ENCODE measurements at regions not wholly inside any gene's neighbourhood (a gene's known extent, or its start where the extent isn't known, plus 50 kb on each side); places are given as distances from the start of the nearest gene placed in this dataset.

GRCh38 chr9:27768781-27769180, 195.5 kb upstream of the C9orf72 start:
- FAIRE-seq, result no peak
- H3K27ac ChIP-seq (ENCODE audit: control insufficient read depth, insufficient read depth), result no peak overlapping the region
- ChIA-PET CTCF (interaction anchor here (0.6 to 1.2 kb wide), 2 partner anchors 18 to 42 kb away, joined by 3 read pairs; no protein-coding TSS in a partner anchor), RAD21 (ENCODE audit: unreplicated experiment) (interaction anchor here (0.9 to 1.9 kb wide), 3 partner anchors 9 to 120 kb away, joined by 3 to 5 read pairs (median 3); no protein-coding TSS in a partner anchor), POLR2A (no interaction called here), SMC1A (ENCODE audit: uncharacterized antibody, unreplicated experiment) (interaction anchor here (0.7 to 2.8 kb wide), 4 partner anchors 9 to 42 kb away, joined by 3 to 12 read pairs (median 3); no protein-coding TSS in a partner anchor)
- H3K4me2 ChIP-seq (ENCODE audit: control insufficient read depth, insufficient read depth), result no peak overlapping the region
- no TSS peak for BruUV-seq (replicated peaks)
- intact Hi-C loops (cut with micrococcal nuclease; ENCODE audit: unreplicated experiment), result no loop called here
- H3K9ac ChIP-seq (ENCODE audit: control insufficient read depth, insufficient read depth, low read length), result no peak overlapping the region
- no peaks in the 10 kb centered on the region for H4K20me1 ChIP-seq (ENCODE audit: control insufficient read depth, insufficient read depth)
- H2AFZ ChIP-seq (ENCODE audit: control insufficient read depth, low read depth, low read length), result no peak overlapping the region
- H3K4me3 ChIP-seq, result no peak overlapping the region
- WGBS (ENCODE audit: insufficient coverage, insufficient replicate concordance, low lambda C conversion rate, missing lambda C conversion rate), result 6% methylated on average over 3 of the region's 3 CpGs
- TF ChIP-seq YY1 (IDR thresholded peaks at IDR 0.05; ENCODE audit: low read depth, low read length), result 0 out of 2 replicates have a peak, but pooled peaks have one; percentile 26
- no peak for TF ChIP-seq SMAD5 (IDR thresholded peaks at IDR 0.05; ENCODE audit: low read depth)
- H3K79me2 ChIP-seq (ENCODE audit: control insufficient read depth, insufficient read depth, low read length), result no peaks in the 10 kb centered on the region
- H3K9me3 ChIP-seq (replicated peaks; ENCODE audit: control insufficient read depth, insufficient read depth, low read length), result no peaks in the 10 kb centered on the region
- DNase-seq (ENCODE audit: low read depth, low spot score), result no peak
- in situ Hi-C loops (cut with MboI), result no loop called here
- H3K36me3 ChIP-seq (ENCODE audit: control insufficient read depth in 2 of 2, insufficient read depth in 2 of 2, low read length in 1 of 2), result no peaks in the 10 kb centered on the region
- no peaks in the 10 kb centered on the region for H3K27me3 ChIP-seq (replicated peaks in 1 of 2; ENCODE audit: control insufficient read depth in 2 of 2, insufficient read depth in 2 of 2, low read length in 1 of 2)
- ATAC-seq, result no peak
- no peaks in the 10 kb centered on the region for H3K4me1 ChIP-seq (ENCODE audit: control insufficient read depth, insufficient read depth, low read length)

- DNase-seq (ENCODE audit: low read depth, low spot score) (no peak), ATAC-seq (no peak), FAIRE-seq (no peak)
- TF ChIP-seq IRF4 (IDR thresholded peaks at IDR 0.05; ENCODE audit: low read depth, low read length), result no peak
- no peak for TF ChIP-seq PKNOX1 (IDR thresholded peaks at IDR 0.05)
- TF ChIP-seq MTA2 (IDR thresholded peaks at IDR 0.05; ENCODE audit: low read depth), result no peak
- no peak for TF ChIP-seq USF1 (IDR thresholded peaks at IDR 0.05; ENCODE audit: borderline replicate concordance, extremely low read length, insufficient read depth, low read depth, low read length)
- no peak for TF ChIP-seq EED (IDR thresholded peaks at IDR 0.05; ENCODE audit: low read depth)
- no peak for TF ChIP-seq PBX3 (IDR thresholded peaks at IDR 0.05; ENCODE audit: insufficient replicate concordance, low read depth, low read length)
- no TSS peak for BruUV-seq (replicated peaks)
- WGBS (ENCODE audit: insufficient coverage, insufficient replicate concordance, low lambda C conversion rate, missing lambda C conversion rate), result 32% methylated on average over 5 of the region's 5 CpGs
- H3K4me2 ChIP-seq (ENCODE audit: control insufficient read depth, insufficient read depth), result no peak overlapping the region
- ChIA-PET POLR2A (no interaction called here), CTCF (interaction anchor here (1.3 kb wide), 1 partner anchor 12 kb away, joined by 3 read pairs; no protein-coding TSS in a partner anchor), RAD21 (ENCODE audit: unreplicated experiment) (no interaction called here), SMC1A (ENCODE audit: uncharacterized antibody, unreplicated experiment) (interaction anchor here (1.0 kb wide), 1 partner anchor 32 kb away, joined by 3 read pairs; no protein-coding TSS in a partner anchor)
- no peaks in the 10 kb centered on the region for H3K9me3 ChIP-seq (replicated peaks; ENCODE audit: control insufficient read depth, insufficient read depth, low read length)
- no peaks in the 10 kb centered on the region for H3K27me3 ChIP-seq (replicated peaks in 1 of 2; ENCODE audit: control insufficient read depth in 2 of 2, insufficient read depth in 2 of 2, low read length in 1 of 2)
- H3K4me3 ChIP-seq, result no peak overlapping the region
- intact Hi-C loops (cut with micrococcal nuclease; ENCODE audit: unreplicated experiment), result no loop called here
- H3K9ac ChIP-seq (ENCODE audit: control insufficient read depth, insufficient read depth, low read length), result no peak overlapping the region
- H3K79me2 ChIP-seq (ENCODE audit: control insufficient read depth, insufficient read depth, low read length), result no peaks in the 10 kb centered on the region
- no peak overlapping the region for H3K27ac ChIP-seq (ENCODE audit: control insufficient read depth, insufficient read depth)
- no peaks in the 10 kb centered on the region for H3K36me3 ChIP-seq (ENCODE audit: control insufficient read depth in 2 of 2, insufficient read depth in 2 of 2, low read length in 1 of 2)
- no peaks in the 10 kb centered on the region for H3K4me1 ChIP-seq (ENCODE audit: control insufficient read depth, insufficient read depth, low read length)
- no peaks in the 10 kb centered on the region for H4K20me1 ChIP-seq (ENCODE audit: control insufficient read depth, insufficient read depth)
- no peak overlapping the region for H2AFZ ChIP-seq (ENCODE audit: control insufficient read depth, low read depth, low read length)
- in situ Hi-C loops (cut with MboI), result no loop called here
Observed at GRCh38 chr9:27770541-27770940, 197.3 kb upstream of the C9orf72 start.
